ENCODE measurements at regions not wholly inside any gene's neighbourhood (a gene's known extent, or its start where the extent isn't known, plus 50 kb on each side); places are given as distances from the start of the nearest gene placed in this dataset.

- TF ChIP-seq POLR2AphosphoS5 (IDR thresholded peaks at IDR 0.05; ENCODE audit: low read depth, low read length) (no peak), POLR2A (IDR thresholded peaks at IDR 0.05; ENCODE audit: low read depth, low read length) (no peak), POU2F2 (IDR thresholded peaks at IDR 0.05; ENCODE audit: low read depth, low read length) (no peak), TAF1 (IDR thresholded peaks at IDR 0.05; ENCODE audit: low read depth, low read length) (no peak)
Measured at GRCh38 chr1:198966519-198966918, 327.7 kb downstream of the PTPRC start.
